ENCODE measurements at regions not wholly inside any gene's neighbourhood (a gene's known extent, or its start where the extent isn't known, plus 50 kb on each side); places are given as distances from the start of the nearest gene placed in this dataset.
A peak's percentile ranks its signal among the peaks of the same experiment; 100 is the strongest.

- Histone ChIP-seq H3K36me3 (ENCODE audit: insufficient read depth, low read length) (no peaks in the 10 kb centered on the region), H3K4me2 (ENCODE audit: insufficient read depth, low read length) (0 out of 2 replicates have a peak overlapping the region, but pooled peaks have one; percentile 16), H3K27me3 (ENCODE audit: insufficient read depth, low read length, poor library complexity) (no peaks in the 10 kb centered on the region)
These were observed 152.9 kb upstream of the RTL1 start for GRCh38 chr14:101056446-101056845.

DNA sequence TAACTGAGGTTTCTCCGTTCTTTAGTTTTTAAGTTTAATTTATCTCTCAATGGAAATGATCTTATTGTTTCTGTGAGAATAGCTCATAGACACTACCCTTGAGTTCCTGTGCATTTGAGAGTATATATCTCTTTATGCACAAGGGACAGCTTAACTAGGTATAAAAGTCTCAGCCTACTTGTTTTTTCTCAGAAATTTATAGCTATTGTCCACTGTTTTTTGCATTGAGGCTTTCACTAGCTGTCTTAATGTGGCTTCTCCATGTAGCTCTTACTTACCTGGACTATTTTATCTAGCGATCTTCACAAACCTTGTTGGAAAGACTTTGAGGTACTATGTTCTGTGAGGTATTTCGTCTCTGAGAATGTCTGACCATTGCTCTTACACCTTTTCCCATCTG is 153.9 kb upstream of the RTL1 start:
- DNase-seq (no peak), ATAC-seq (ENCODE audit: insufficient read depth, low read depth) (no peak)
- Histone ChIP-seq H3K4me2 (ENCODE audit: insufficient read depth, low read length) (no peak overlapping the region), H4K20me1 (ENCODE audit: insufficient read depth, low read length) (no peaks in the 10 kb centered on the region), H3K9ac (ENCODE audit: low read depth, low read length) (no peak overlapping the region), H3K4me1 (ENCODE audit: insufficient read depth, low read length) (peaks cover 8% of the 10 kb centered on the region), H3K79me2 (ENCODE audit: insufficient read depth, low read length) (no peaks in the 10 kb centered on the region), H2AFZ (ENCODE audit: low read depth, low read length) (no peak overlapping the region), H3K9me3 (ENCODE audit: insufficient read depth, low read length, severe bottlenecking) (peaks cover 10% of the 10 kb centered on the region), H3K27me3 (ENCODE audit: insufficient read depth, low read length, poor library complexity) (no peaks in the 10 kb centered on the region), H3K36me3 (ENCODE audit: insufficient read depth, low read length) (no peaks in the 10 kb centered on the region), H3K27ac (ENCODE audit: low read length) (no peak overlapping the region), H3K4me3 (ENCODE audit: low read depth in 1 of 2, low read length in 2 of 2) (no peak overlapping the region)
- TF ChIP-seq CTCF (IDR thresholded peaks at IDR 0.05; ENCODE audit: borderline replicate concordance, extremely low read depth, low read length, poor library complexity, severe bottlenecking) (no peak), EZH2 (IDR thresholded peaks at IDR 0.05; ENCODE audit: borderline replicate concordance, low read depth, low read length, severe bottlenecking) (no peak)

More at GRCh38 chr14:101056446-101056845, 152.9 kb upstream of the RTL1 start:
- H4K20me1 ChIP-seq (ENCODE audit: insufficient read depth, low read length): no peaks in the 10 kb centered on the region
- peaks cover 8% of the 10 kb centered on the region for H3K4me1 ChIP-seq (ENCODE audit: insufficient read depth, low read length)
- H3K4me3 ChIP-seq (ENCODE audit: low read depth in 1 of 2, low read length in 2 of 2): no peak overlapping the region
- TF ChIP-seq EZH2 (IDR thresholded peaks at IDR 0.05; ENCODE audit: borderline replicate concordance, low read depth, low read length, severe bottlenecking) (no peak), CTCF (IDR thresholded peaks at IDR 0.05; ENCODE audit: borderline replicate concordance, extremely low read depth, low read length, poor library complexity, severe bottlenecking) (no peak)
- peak; percentile 74 for ATAC-seq (ENCODE audit: insufficient read depth, low read depth)
- no peaks in the 10 kb centered on the region for H3K79me2 ChIP-seq (ENCODE audit: insufficient read depth, low read length)
- H2AFZ ChIP-seq (ENCODE audit: low read depth, low read length): no peak overlapping the region
- no peak overlapping the region; the same call in 1 of the 2 replicates for H3K27ac ChIP-seq (ENCODE audit: low read length)
- peak; percentile 32 for DNase-seq
- peaks cover 10% of the 10 kb centered on the region for H3K9me3 ChIP-seq (ENCODE audit: insufficient read depth, low read length, severe bottlenecking)
- no peak overlapping the region for H3K9ac ChIP-seq (ENCODE audit: low read depth, low read length)

DNA sequence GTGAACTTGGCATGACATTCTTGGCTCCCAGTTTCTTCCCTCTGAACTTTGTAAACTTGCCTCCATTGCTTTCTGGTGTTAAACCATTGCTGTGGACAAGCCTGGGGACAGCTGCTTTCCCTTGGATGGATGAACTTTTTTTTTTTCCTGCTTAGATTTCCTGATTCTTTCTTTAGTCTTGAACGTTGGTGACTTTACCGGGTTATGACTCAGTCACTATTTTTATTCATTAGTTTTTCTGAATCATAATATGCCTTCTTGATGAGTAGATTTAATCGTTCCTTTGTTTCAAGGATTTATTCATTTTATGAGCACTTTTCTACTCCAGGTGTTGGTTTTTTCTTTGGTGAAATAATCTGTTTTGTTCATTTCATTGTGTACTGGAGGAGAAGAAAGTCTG is 155.0 kb upstream of the RTL1 start:
- H2AFZ ChIP-seq (ENCODE audit: low read depth, low read length): no peak overlapping the region
- ATAC-seq (ENCODE audit: insufficient read depth, low read depth) (no peak), DNase-seq (no peak)
- H3K27me3 ChIP-seq (ENCODE audit: insufficient read depth, low read length, poor library complexity): no peaks in the 10 kb centered on the region
- H3K4me3 ChIP-seq (ENCODE audit: low read depth in 1 of 2, low read length in 2 of 2): no peak overlapping the region
- peaks cover 10% of the 10 kb centered on the region for H3K9me3 ChIP-seq (ENCODE audit: insufficient read depth, low read length, severe bottlenecking)
- H4K20me1 ChIP-seq (ENCODE audit: insufficient read depth, low read length): no peaks in the 10 kb centered on the region
- peaks cover 8% of the 10 kb centered on the region for H3K4me1 ChIP-seq (ENCODE audit: insufficient read depth, low read length)
- no peak overlapping the region for H3K9ac ChIP-seq (ENCODE audit: low read depth, low read length)
- H3K4me2 ChIP-seq (ENCODE audit: insufficient read depth, low read length): no peak overlapping the region
- H3K79me2 ChIP-seq (ENCODE audit: insufficient read depth, low read length): no peaks in the 10 kb centered on the region
- H3K27ac ChIP-seq (ENCODE audit: low read length): no peak overlapping the region
- TF ChIP-seq EZH2 (IDR thresholded peaks at IDR 0.05; ENCODE audit: borderline replicate concordance, low read depth, low read length, severe bottlenecking) (no peak), CTCF (IDR thresholded peaks at IDR 0.05; ENCODE audit: borderline replicate concordance, extremely low read depth, low read length, poor library complexity, severe bottlenecking) (no peak)
- H3K36me3 ChIP-seq (ENCODE audit: insufficient read depth, low read length): no peaks in the 10 kb centered on the region

GRCh38 chr14:101060171-101060601 is 156.7 kb upstream of the RTL1 start:
- TF ChIP-seq CTCF (IDR thresholded peaks at IDR 0.05; ENCODE audit: borderline replicate concordance, extremely low read depth, low read length, poor library complexity, severe bottlenecking) (no peak), EZH2 (IDR thresholded peaks at IDR 0.05; ENCODE audit: borderline replicate concordance, low read depth, low read length, severe bottlenecking) (no peak)
- DNase-seq: no peak

More at GRCh38 chr14:101060171-101060601, 156.7 kb upstream of the RTL1 start:
- Histone ChIP-seq H3K27ac (ENCODE audit: low read length) (no peak overlapping the region), H3K4me1 (ENCODE audit: insufficient read depth, low read length) (peaks cover 8% of the 10 kb centered on the region), H4K20me1 (ENCODE audit: insufficient read depth, low read length) (no peaks in the 10 kb centered on the region), H3K36me3 (ENCODE audit: insufficient read depth, low read length) (no peaks in the 10 kb centered on the region), H3K27me3 (ENCODE audit: insufficient read depth, low read length, poor library complexity) (no peaks in the 10 kb centered on the region), H3K79me2 (ENCODE audit: insufficient read depth, low read length) (no peaks in the 10 kb centered on the region), H3K9ac (ENCODE audit: low read depth, low read length) (no peak overlapping the region), H2AFZ (ENCODE audit: low read depth, low read length) (no peak overlapping the region), H3K4me2 (ENCODE audit: insufficient read depth, low read length) (no peak overlapping the region), H3K4me3 (ENCODE audit: low read depth in 1 of 2, low read length in 2 of 2) (no peak overlapping the region), H3K9me3 (ENCODE audit: insufficient read depth, low read length, severe bottlenecking) (peaks cover 10% of the 10 kb centered on the region)
- no peak for ATAC-seq (ENCODE audit: insufficient read depth, low read depth)
